Peyer's patch (tissue), 4 donors: ENCODE measurements at regions not wholly inside any gene's neighbourhood (a gene's known extent, or its start where the extent isn't known, plus 50 kb on each side); places are given as distances from the start of the nearest gene placed in this dataset.

ENCODE experiments used
- POLR2A ChIP-seq, 2 donors: fragments of 450-650 bp; IDR thresholded peaks; one replicate each; pipeline ENCODE4 v1.5.1; 2017; ENCODE audit warnings: antibody characterized with exemption in 2 of 2, mild to moderate bottlenecking in 2 of 2, moderate library complexity in 2 of 2
- TF ChIP-seq, protein P1 (sequence below), 6 experiments: fragments of 450-650 bp in 4 of 6; fragments of 200-600 bp in 2 of 6; sonication (generic) in 1 of 6; IDR thresholded peaks; one replicate each; pipeline ENCODE4 v1.5.1; 2017 to 2019; ENCODE audit warnings: antibody characterized with exemption in 6 of 6, mild to moderate bottlenecking in 3 of 6, moderate library complexity in 1 of 6

DNA sequence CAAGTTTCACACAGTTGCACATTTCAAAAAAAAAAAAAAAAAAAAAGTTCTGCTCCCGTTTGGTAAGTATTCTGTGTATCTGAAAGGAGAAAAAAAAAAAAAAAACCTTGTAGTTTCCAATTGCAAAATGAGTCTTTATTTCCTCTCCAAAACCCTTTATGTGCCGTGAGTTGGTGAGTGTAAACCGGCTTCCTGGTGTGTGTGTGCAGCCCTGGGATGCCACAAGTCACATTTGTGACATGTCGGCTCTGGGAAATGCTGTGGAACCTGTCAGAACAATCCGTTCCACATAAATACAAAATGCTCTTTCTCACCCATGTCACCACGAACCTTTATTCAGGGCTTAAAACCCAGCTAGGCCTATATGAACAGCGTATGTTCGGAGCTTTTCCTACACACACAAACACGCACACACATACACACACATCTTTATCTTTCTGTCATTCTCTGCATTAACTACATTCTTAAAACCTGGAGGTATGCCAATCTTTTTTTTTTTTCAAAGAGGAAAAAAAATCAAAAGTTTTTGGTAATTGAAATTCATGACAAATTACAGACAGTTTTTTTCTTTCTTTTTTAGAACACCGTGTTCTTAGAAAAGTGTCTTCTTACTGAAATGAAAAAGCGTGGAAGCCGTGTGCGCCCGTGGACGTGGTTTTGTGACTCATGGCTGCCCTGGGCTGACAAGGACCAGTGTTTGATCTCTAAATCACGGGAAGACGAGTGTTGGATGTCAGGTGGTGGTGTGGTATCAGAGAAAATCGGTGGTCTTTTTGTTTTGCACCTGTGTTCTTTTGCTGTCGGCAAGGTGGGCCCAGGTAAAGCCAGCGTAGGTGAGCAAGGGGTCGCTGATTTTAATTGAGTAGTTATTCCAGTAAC, 612.0 kb downstream of the VRK1 start:
- TF ChIP-seq, protein P1, sequence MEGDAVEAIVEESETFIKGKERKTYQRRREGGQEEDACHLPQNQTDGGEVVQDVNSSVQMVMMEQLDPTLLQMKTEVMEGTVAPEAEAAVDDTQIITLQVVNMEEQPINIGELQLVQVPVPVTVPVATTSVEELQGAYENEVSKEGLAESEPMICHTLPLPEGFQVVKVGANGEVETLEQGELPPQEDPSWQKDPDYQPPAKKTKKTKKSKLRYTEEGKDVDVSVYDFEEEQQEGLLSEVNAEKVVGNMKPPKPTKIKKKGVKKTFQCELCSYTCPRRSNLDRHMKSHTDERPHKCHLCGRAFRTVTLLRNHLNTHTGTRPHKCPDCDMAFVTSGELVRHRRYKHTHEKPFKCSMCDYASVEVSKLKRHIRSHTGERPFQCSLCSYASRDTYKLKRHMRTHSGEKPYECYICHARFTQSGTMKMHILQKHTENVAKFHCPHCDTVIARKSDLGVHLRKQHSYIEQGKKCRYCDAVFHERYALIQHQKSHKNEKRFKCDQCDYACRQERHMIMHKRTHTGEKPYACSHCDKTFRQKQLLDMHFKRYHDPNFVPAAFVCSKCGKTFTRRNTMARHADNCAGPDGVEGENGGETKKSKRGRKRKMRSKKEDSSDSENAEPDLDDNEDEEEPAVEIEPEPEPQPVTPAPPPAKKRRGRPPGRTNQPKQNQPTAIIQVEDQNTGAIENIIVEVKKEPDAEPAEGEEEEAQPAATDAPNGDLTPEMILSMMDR (IDR thresholded peaks at IDR 0.05), result no peak
- TF ChIP-seq POLR2A (IDR thresholded peaks at IDR 0.05), result no peak
